ENCODE measurements at regions not wholly inside any gene's neighbourhood (a gene's known extent, or its start where the extent isn't known, plus 50 kb on each side); places are given as distances from the start of the nearest gene placed in this dataset.

DNA sequence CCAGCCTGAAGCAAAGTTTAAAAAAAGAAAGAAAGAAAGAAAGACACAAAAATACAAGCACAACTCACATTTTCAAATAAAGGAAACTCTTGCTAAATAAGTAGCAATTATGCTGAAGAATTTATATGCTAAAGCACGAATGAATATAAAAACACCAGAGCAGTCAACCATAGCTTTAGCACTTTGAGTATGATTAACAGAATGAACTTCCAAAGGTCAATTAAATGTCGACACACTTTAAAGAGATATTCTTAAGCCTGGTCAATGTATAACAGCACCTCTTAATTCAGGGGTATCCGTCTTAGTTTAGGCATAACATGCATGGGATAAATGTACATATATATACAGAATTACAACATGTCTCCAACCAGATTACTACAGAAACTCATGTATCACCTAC lies 125.9 kb downstream of the OGFRL1 start:
- Histone ChIP-seq H3K27me3 (ENCODE audit: control insufficient read depth, insufficient read depth, low read length) (no peaks in the 10 kb centered on the region), H3K9ac (ENCODE audit: low read length) (no peak overlapping the region), H3K27ac (ENCODE audit: low read depth, low read length) (no peak overlapping the region), H3K4me3 (ENCODE audit: low read length) (no peak overlapping the region), H3K36me3 (ENCODE audit: control insufficient read depth, insufficient read depth, low read length) (no peaks in the 10 kb centered on the region), H3K4me1 (ENCODE audit: control insufficient read depth, insufficient read depth, low read length) (peaks cover 14% of the 10 kb centered on the region)

DNA sequence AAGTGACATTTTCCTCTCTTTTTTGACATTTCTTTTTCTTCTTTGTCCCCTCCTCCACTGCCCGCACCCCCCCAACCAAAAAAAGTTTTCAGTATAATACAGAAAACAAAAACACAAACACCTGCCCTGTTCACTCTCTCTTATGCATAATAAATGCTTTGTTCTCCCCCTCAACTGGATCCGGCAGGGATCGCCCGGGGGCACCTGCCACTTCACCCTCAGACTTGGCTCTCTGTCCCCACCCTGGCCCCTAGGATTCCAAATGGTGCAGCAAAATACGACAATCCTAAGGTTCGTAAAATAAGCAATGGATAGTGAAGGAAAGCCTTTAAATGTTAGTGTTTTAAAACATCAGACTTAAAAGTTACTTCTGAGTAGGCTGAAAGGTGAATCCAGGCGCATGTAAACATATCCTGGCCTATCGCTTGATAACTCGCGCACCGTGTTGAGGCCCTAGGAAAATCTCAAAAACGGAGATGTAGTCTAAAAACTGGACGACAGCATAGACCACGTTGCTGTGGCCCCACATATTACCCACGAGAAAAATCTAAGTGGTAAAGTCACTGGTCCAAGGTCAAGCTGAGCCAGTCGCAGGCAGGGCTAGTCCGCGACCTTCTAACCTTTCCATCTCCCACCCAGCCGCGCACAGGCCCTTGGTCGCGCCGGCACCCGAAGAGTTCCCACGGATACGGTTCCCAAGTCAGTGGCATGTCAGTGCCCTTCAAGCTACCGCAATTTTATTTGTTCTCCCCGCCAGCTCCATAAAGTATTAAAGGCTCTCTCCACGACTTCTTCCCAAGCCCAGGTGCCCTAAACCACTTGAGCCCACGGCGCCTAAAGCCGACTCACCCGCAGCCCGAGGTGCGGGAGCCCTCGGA lies 130.8 kb downstream of the OGFRL1 start:
- Histone ChIP-seq H3K9ac (ENCODE audit: low read length) (peak overlapping the region; percentile 49), H3K27ac (ENCODE audit: low read depth, low read length) (peak overlapping the region; percentile 84), H3K27me3 (ENCODE audit: control insufficient read depth, insufficient read depth, low read length) (no peaks in the 10 kb centered on the region), H3K4me3 (ENCODE audit: low read length) (peak overlapping the region; percentile 69), H3K36me3 (ENCODE audit: control insufficient read depth, insufficient read depth, low read length) (no peaks in the 10 kb centered on the region), H3K4me1 (ENCODE audit: control insufficient read depth, insufficient read depth, low read length) (peaks cover 5% of the 10 kb centered on the region)

DNA sequence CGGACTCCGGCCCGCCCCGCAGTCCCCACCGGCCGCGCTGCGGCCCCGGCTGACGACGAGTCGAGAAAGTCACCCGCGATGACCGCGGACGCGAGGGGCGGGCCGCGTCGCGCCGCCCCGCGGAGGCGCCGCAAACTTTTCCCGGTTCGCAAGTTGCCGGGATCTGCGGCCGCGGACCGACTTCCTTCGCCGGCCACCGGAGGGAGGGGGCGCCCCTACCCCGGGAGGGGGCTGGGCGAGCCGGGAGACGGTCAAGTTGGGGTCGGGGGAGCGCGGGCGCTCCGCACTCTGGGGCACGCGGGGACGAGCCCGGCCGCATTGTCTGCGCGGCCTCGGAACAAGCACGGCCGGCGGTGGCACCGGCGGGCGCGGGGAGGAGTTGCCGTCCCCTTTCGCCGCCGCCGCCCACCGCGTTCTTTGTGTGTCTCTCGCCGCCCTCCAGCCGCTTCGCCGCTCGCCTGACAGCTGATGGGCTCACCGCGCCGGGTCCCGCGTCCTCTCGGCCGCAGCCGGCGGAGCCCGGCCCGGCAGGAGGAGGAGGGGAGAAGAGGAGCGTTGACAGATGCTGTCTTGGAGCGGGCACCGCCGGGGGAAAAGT lies 131.6 kb downstream of the OGFRL1 start:
- Histone ChIP-seq H3K27me3 (ENCODE audit: control insufficient read depth, insufficient read depth, low read length) (no peaks in the 10 kb centered on the region), H3K36me3 (ENCODE audit: control insufficient read depth, insufficient read depth, low read length) (no peaks in the 10 kb centered on the region), H3K27ac (ENCODE audit: low read depth, low read length) (peak overlapping the region; percentile 84), H3K4me1 (ENCODE audit: control insufficient read depth, insufficient read depth, low read length) (peaks cover 5% of the 10 kb centered on the region), H3K4me3 (ENCODE audit: low read length) (peak overlapping the region; percentile 69), H3K9ac (ENCODE audit: low read length) (peak overlapping the region; percentile 49)

DNA sequence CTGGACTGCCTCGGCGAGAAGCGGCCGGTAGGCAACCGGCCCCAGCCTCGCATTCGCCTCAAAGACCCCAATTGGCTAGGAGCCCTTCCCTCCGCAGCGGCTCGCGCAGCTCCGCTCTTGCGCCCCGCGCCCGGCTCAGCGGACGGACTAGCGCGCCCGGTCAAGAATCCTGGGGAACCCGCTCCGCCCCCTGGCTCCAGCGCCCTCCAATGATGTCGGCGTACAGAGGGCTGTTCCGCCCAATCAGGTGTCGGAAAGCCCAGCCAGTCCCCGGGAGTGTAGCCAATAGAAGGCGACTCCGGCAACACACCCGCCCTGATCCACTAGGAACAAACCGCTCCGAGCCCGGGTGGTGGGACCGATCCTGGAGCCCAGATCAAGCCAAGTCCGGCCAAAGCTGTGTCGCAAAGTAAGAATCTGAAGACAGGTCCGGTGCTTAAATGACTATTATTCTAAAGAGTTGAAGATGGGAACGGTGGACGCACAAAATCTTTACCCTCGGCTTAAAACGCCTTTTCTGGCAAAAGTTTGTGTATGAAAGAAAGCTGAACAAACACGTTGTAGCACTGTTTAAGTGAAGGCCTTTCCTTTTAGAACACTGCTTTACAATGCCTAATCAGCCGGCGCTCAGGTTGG lies 132.2 kb downstream of the OGFRL1 start:
- peak overlapping the region; percentile 69 for H3K4me3 ChIP-seq (ENCODE audit: low read length)
- no peaks in the 10 kb centered on the region for H3K27me3 ChIP-seq (ENCODE audit: control insufficient read depth, insufficient read depth, low read length)
- H3K4me1 ChIP-seq (ENCODE audit: control insufficient read depth, insufficient read depth, low read length): peaks cover 5% of the 10 kb centered on the region
- H3K27ac ChIP-seq (ENCODE audit: low read depth, low read length): peak overlapping the region; percentile 84
- no peaks in the 10 kb centered on the region for H3K36me3 ChIP-seq (ENCODE audit: control insufficient read depth, insufficient read depth, low read length)
- H3K9ac ChIP-seq (ENCODE audit: low read length): peak overlapping the region; percentile 32

DNA sequence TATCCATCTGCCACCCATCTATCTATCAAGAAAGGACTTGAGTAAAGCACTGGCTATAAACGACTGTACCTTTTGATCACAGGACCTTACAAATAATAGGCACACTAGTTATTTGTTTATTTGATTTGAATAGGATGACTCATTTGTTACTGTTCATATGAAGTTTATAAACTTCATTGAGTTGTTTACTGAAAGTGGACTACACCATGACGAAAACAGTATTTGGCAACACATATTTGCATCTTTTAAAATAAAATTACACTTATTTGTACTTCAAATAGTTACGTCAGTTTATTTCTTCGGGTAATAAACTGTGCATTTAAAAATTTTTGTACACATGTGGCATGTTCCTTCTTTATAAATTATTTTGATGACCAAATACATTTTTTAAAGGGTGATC lies 133.0 kb downstream of the OGFRL1 start:
- Histone ChIP-seq H3K4me3 (ENCODE audit: low read length) (no peak overlapping the region), H3K36me3 (ENCODE audit: control insufficient read depth, insufficient read depth, low read length) (no peaks in the 10 kb centered on the region), H3K4me1 (ENCODE audit: control insufficient read depth, insufficient read depth, low read length) (peaks cover 5% of the 10 kb centered on the region), H3K27ac (ENCODE audit: low read depth, low read length) (no peak overlapping the region), H3K9ac (ENCODE audit: low read length) (no peak overlapping the region), H3K27me3 (ENCODE audit: control insufficient read depth, insufficient read depth, low read length) (no peaks in the 10 kb centered on the region)

DNA sequence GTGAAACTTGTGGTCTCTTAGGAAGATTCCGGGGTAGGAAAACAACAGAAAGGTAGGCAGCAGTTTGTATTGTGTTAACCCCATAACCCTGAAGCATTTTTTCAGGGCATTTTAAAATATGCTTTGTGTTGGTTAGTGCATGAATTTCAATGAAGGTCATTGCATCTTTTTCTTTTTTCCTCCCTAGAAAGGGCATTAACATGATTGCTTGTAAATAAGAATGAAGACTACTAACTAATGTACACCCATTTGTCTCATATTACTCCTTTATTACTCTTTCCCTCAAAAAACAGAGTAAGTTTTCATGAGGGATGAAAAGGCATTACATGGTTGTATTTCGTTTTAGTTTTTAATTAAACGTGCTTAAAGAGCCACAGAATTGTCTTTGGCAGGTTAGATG lies 141.4 kb downstream of the OGFRL1 start:
- Histone ChIP-seq H3K4me3 (ENCODE audit: low read length) (no peak overlapping the region), H3K27ac (ENCODE audit: low read depth, low read length) (no peak overlapping the region), H3K27me3 (ENCODE audit: control insufficient read depth, insufficient read depth, low read length) (no peaks in the 10 kb centered on the region), H3K36me3 (ENCODE audit: control insufficient read depth, insufficient read depth, low read length) (no peaks in the 10 kb centered on the region), H3K4me1 (ENCODE audit: control insufficient read depth, insufficient read depth, low read length) (no peaks in the 10 kb centered on the region), H3K9ac (ENCODE audit: low read length) (no peak overlapping the region)

DNA sequence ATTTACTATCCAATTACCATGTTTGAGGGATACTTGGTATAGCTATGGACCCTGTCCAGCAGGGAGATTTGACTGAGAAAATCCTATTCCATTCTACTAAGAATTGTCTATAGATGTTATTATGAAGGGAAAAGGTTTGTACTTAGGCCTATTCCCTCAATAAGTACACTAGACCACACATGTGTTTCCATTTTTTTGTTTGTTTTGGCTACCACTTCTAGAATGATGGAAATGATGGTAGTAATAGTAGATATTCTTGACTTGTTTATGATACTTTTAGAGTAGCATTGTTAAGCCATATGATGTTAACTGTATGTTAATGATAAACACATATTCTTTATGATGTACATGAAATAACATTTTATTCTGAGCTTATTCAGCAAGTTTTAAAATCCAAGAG lies 144.8 kb downstream of the OGFRL1 start:
- H3K27me3 ChIP-seq (ENCODE audit: control insufficient read depth, insufficient read depth, low read length): no peaks in the 10 kb centered on the region
- no peak overlapping the region for H3K9ac ChIP-seq (ENCODE audit: low read length)
- no peaks in the 10 kb centered on the region for H3K4me1 ChIP-seq (ENCODE audit: control insufficient read depth, insufficient read depth, low read length)
- H3K36me3 ChIP-seq (ENCODE audit: control insufficient read depth, insufficient read depth, low read length): no peaks in the 10 kb centered on the region
- H3K27ac ChIP-seq (ENCODE audit: low read depth, low read length): no peak overlapping the region
- H3K4me3 ChIP-seq (ENCODE audit: low read length): no peak overlapping the region

DNA sequence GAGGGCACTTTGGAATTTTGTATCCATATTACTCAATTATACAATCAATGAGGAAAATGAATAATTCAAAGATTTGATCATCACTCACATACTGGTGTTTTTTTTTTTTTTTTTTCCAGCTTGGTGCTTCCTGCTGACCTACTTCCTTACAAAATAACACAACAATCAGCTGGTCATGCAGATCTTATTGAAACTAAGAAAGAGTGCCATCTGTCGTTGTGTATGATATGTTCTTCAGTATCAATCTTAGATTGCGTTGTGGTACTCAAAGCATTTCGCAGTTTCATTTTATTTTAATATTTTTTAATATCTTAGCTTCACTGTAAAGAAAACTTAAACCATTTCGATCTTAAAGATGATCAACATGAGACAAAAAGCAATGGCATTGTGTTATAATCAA lies 155.6 kb downstream of the OGFRL1 start:
- H3K4me1 ChIP-seq (ENCODE audit: control insufficient read depth, insufficient read depth, low read length): no peaks in the 10 kb centered on the region
- H3K4me3 ChIP-seq (ENCODE audit: low read length): no peak overlapping the region
- no peaks in the 10 kb centered on the region for H3K27me3 ChIP-seq (ENCODE audit: control insufficient read depth, insufficient read depth, low read length)
- H3K36me3 ChIP-seq (ENCODE audit: control insufficient read depth, insufficient read depth, low read length): no peaks in the 10 kb centered on the region
- H3K27ac ChIP-seq (ENCODE audit: low read depth, low read length): no peak overlapping the region
- H3K9ac ChIP-seq (ENCODE audit: low read length): no peak overlapping the region

DNA sequence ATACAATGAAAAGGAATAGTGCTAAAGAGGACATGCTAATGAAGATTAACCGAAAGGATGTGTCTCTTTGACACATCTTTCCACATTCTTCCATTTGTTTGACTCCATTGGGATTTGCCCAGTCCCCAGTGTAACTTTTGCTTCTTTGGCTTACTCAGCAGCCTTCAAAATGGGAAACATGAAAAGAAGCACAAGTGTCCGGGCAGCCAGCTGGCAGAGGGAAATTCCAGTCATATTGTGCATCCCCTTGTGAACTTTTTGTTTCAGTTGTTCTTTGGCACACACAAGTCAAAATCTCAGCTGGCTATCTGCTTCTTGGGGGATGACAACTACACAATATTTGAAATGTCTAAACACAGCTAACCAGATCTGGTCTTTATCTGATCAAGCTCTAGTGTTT lies 157.4 kb downstream of the OGFRL1 start:
- no peak overlapping the region for H3K4me3 ChIP-seq (ENCODE audit: low read length)
- H3K27ac ChIP-seq (ENCODE audit: low read depth, low read length): no peak overlapping the region
- H3K36me3 ChIP-seq (ENCODE audit: control insufficient read depth, insufficient read depth, low read length): no peaks in the 10 kb centered on the region
- H3K4me1 ChIP-seq (ENCODE audit: control insufficient read depth, insufficient read depth, low read length): no peaks in the 10 kb centered on the region
- H3K27me3 ChIP-seq (ENCODE audit: control insufficient read depth, insufficient read depth, low read length): no peaks in the 10 kb centered on the region
- no peak overlapping the region for H3K9ac ChIP-seq (ENCODE audit: low read length)

DNA sequence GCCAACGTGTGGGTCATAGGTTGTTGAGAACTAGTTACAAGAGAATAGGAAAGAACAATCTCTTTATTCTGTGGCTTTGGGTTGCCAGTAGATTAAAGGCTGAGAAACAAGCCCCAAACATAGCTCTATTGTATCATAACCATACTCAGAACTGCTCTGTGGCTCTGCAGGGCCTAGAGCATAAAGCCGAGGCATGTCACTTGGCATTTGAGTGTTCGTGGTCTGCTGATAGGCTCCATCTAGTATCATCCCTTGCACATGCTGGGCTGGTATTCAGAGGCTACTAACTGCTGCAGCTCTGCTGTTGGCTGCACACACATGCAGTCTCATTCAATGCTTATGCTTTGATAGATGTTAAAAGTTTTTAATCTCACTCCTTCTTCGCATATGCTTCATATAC lies 157.9 kb downstream of the OGFRL1 start:
- Histone ChIP-seq H3K36me3 (ENCODE audit: control insufficient read depth, insufficient read depth, low read length) (no peaks in the 10 kb centered on the region), H3K4me1 (ENCODE audit: control insufficient read depth, insufficient read depth, low read length) (no peaks in the 10 kb centered on the region), H3K27ac (ENCODE audit: low read depth, low read length) (no peak overlapping the region), H3K9ac (ENCODE audit: low read length) (no peak overlapping the region), H3K27me3 (ENCODE audit: control insufficient read depth, insufficient read depth, low read length) (no peaks in the 10 kb centered on the region), H3K4me3 (ENCODE audit: low read length) (no peak overlapping the region)

DNA sequence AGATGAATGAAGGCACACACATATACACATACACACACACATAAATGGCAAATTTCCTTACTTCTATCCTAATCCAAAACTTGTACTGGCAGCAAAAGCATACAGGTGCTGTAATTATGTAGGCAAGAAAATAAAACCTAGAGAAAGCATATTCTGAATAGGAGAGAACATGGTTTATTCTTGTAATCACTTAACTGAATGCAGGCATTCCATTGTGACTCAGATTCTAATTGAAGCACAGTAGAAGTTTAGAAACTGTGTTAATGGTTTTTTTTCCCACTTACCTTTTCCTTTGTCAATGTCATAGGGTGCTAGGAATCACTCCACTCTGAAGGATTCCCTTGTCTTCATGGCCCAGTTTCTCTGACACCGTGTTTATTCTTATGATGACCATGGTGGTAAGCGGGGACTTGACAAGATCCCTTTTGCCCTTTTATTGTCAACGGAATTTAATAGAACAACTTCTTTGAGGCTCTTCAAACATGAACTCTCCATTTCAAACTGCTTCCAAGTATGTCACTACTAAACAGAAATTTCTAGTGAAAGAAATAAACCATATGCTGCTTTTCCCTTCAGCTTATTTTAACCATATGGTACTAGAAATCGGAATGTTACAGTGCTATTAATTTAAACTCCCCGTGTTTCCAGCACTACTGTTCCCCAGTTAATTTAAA lies 164.2 kb downstream of the OGFRL1 start:
- no peaks in the 10 kb centered on the region for H3K27me3 ChIP-seq (ENCODE audit: control insufficient read depth, insufficient read depth, low read length)
- no peak overlapping the region for H3K9ac ChIP-seq (ENCODE audit: low read length)
- H3K36me3 ChIP-seq (ENCODE audit: control insufficient read depth, insufficient read depth, low read length): no peaks in the 10 kb centered on the region
- no peak overlapping the region for H3K4me3 ChIP-seq (ENCODE audit: low read length)
- no peaks in the 10 kb centered on the region for H3K4me1 ChIP-seq (ENCODE audit: control insufficient read depth, insufficient read depth, low read length)
- H3K27ac ChIP-seq (ENCODE audit: low read depth, low read length): no peak overlapping the region

DNA sequence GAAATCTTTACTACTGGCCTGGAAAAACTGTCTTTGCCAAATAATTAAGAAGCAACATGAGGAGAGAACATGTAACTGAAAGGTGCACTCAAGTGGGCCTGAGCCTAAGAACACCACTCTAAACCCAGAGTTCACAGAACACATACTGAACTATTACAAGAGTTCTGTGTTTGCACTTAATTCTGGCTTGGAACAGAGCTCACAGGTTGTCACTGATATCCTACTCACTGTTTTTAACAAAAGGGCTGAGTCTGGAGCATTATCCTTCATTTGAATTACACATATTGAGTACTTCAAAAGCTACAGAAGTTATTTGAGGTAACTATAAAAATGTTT lies 164.7 kb downstream of the OGFRL1 start:
- no peak overlapping the region for H3K4me3 ChIP-seq (ENCODE audit: low read length)
- no peaks in the 10 kb centered on the region for H3K36me3 ChIP-seq (ENCODE audit: control insufficient read depth, insufficient read depth, low read length)
- H3K27ac ChIP-seq (ENCODE audit: low read depth, low read length): no peak overlapping the region
- H3K9ac ChIP-seq (ENCODE audit: low read length): no peak overlapping the region
- H3K4me1 ChIP-seq (ENCODE audit: control insufficient read depth, insufficient read depth, low read length): no peaks in the 10 kb centered on the region
- no peaks in the 10 kb centered on the region for H3K27me3 ChIP-seq (ENCODE audit: control insufficient read depth, insufficient read depth, low read length)
